Activated T-cell treated with anti-CD3 and anti-CD28 coated beads, Interleukin-2, amount 50 U/mL, for 1 hour (primary cell): ENCODE measurements at regions not wholly inside any gene's neighbourhood (a gene's known extent, or its start where the extent isn't known, plus 50 kb on each side); places are given as distances from the start of the nearest gene placed in this dataset.

Experiments used
- DNase-seq: peaks from one replicate; pipeline ENCODE4 v3.0.0-alpha.2; 2020

DNA sequence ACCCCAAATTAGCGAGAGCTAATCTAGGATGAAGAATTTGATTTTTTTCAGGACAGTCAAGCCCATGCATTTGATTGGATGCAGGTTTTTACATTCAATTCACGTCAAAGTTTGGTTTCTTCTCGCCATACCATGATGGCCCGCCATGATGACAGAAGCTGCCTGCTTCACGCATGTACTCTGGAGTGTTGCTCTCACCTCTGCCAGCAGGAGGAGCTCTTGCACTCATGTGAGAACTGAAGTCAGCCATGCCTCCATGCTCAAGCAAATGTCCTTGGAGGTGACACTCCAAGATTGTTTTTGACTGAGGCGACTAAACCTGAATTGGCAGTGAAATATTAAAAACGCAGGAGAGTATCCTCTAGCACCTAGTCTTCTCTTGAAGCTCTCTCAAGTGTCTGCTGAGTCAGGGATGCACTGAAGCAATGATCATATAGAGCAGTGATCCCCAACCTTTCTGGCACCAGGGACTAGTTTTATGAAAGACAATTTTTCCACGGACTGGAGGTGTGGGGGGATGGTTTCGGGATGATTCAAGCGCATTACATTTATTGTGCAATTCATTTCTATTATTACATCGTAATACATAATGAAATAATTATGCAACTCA lies 120.9 kb downstream of the SAMMSON start:
- DNase-seq = peak; percentile 43

GRCh38 chr3:70127192-70127591 lies 127.7 kb downstream of the SAMMSON start:
- DNase-seq = no peak

- no peak for DNase-seq
Observed at GRCh38 chr3:70137366-70137765, 137.8 kb downstream of the SAMMSON start.

DNA sequence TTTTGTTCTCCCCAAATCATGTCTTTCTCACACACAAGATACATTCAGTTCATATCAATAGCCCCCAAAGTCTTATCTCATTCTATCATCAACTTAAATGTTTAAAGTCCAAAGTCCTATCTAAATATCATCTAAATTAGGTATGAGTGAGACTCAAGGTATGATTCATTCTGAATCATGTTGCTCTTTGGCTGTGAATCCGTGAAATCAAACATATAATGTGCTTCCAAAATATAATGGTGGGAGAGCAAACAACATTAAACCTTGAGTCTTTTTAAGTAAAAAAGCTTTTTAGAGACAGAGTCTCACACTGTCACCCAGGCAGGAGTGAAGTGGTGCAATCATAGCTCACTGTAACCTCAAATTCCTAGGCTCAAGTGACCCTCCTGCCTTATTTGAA lies 139.1 kb downstream of the SAMMSON start:
- DNase-seq = no peak
